ENCODE measurements at regions not wholly inside any gene's neighbourhood (a gene's known extent, or its start where the extent isn't known, plus 50 kb on each side); places are given as distances from the start of the nearest gene placed in this dataset.
"Not testable (repeated sequence)": the region's sequence is repeated elsewhere in the genome, so short reads cannot be mapped to it uniquely, and the experiment has no call there.

DNA sequence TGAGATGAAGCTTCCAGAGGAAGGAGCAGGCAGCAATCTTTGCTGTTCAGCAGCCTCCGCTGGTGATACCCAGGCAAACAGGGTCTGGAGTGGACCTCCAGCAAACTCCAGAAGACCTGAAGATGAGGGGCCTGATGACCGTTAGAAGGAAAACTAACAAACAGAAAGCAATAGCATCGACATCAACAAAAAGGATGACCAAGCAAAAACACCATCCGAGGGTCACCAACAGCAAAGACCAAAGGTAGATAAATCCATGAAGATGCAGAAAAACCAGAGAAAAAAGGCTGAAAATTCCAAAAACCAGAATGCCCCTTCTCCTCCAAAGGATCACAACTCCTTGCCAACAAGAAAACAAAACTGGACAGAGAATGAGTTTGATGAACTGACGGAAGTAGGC lies 235.9 kb upstream of the NSMCE3 start:
- TF ChIP-seq, protein P1, sequence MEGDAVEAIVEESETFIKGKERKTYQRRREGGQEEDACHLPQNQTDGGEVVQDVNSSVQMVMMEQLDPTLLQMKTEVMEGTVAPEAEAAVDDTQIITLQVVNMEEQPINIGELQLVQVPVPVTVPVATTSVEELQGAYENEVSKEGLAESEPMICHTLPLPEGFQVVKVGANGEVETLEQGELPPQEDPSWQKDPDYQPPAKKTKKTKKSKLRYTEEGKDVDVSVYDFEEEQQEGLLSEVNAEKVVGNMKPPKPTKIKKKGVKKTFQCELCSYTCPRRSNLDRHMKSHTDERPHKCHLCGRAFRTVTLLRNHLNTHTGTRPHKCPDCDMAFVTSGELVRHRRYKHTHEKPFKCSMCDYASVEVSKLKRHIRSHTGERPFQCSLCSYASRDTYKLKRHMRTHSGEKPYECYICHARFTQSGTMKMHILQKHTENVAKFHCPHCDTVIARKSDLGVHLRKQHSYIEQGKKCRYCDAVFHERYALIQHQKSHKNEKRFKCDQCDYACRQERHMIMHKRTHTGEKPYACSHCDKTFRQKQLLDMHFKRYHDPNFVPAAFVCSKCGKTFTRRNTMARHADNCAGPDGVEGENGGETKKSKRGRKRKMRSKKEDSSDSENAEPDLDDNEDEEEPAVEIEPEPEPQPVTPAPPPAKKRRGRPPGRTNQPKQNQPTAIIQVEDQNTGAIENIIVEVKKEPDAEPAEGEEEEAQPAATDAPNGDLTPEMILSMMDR (IDR thresholded peaks at IDR 0.05; ENCODE audit: poor library complexity) = not testable (repeated sequence)
- TF ChIP-seq EZH2 (IDR thresholded peaks at IDR 0.05; ENCODE audit: borderline replicate concordance) = not testable (repeated sequence)
